HS-27A (cell line): ENCODE measurements at regions not wholly inside any gene's neighbourhood (a gene's known extent, or its start where the extent isn't known, plus 50 kb on each side); places are given as distances from the start of the nearest gene placed in this dataset.

Experiments used
- DNase-seq: peaks from one replicate; pipeline ENCODE4 v3.0.0-alpha.2; 2012; ENCODE audit warnings: low read depth, missing footprints

- DNase-seq: no peak
Observed at GRCh38 chr12:25714198-25714984, 161.3 kb upstream of the LMNTD1 start.

- no peak for DNase-seq
Observed at GRCh38 chr12:25715102-25715501, 162.0 kb upstream of the LMNTD1 start.

GRCh38 chr12:25716842-25717241 lies 163.8 kb upstream of the LMNTD1 start:
- no peak for DNase-seq

GRCh38 chr12:25717552-25717951 lies 164.5 kb upstream of the LMNTD1 start:
- DNase-seq: no peak

- DNase-seq: no peak
Observed at GRCh38 chr12:25718081-25718731, 165.1 kb upstream of the LMNTD1 start.

GRCh38 chr12:25719505-25719904 lies 166.4 kb upstream of the LMNTD1 start:
- DNase-seq: no peak

- DNase-seq: no peak
Observed at GRCh38 chr12:25723336-25723735, 170.3 kb upstream of the LMNTD1 start.

- DNase-seq: no peak
Observed at GRCh38 chr12:25723921-25724491, 170.9 kb upstream of the LMNTD1 start.

- no peak for DNase-seq
Observed at GRCh38 chr12:25725470-25725869, 172.4 kb upstream of the LMNTD1 start.

GRCh38 chr12:25725931-25726330 lies 172.8 kb upstream of the LMNTD1 start:
- no peak for DNase-seq

- DNase-seq: no peak
Observed at GRCh38 chr12:25728056-25728595, 175.0 kb upstream of the LMNTD1 start.

- no peak for DNase-seq
Observed at GRCh38 chr12:25730489-25731349, 177.6 kb upstream of the LMNTD1 start.

GRCh38 chr12:25733541-25733940 lies 180.5 kb upstream of the LMNTD1 start:
- no peak for DNase-seq

GRCh38 chr12:25734529-25735180 lies 181.6 kb upstream of the LMNTD1 start:
- no peak for DNase-seq

- DNase-seq: no peak
Observed at GRCh38 chr12:25740617-25741016, 187.5 kb upstream of the LMNTD1 start.

- DNase-seq: no peak
Observed at GRCh38 chr12:25741917-25742316, 188.8 kb upstream of the LMNTD1 start.

GRCh38 chr12:25743679-25744215 lies 190.7 kb upstream of the LMNTD1 start:
- no peak for DNase-seq

GRCh38 chr12:25744313-25744712 lies 191.2 kb upstream of the LMNTD1 start:
- no peak for DNase-seq

GRCh38 chr12:25745281-25745680 lies 192.2 kb upstream of the LMNTD1 start:
- DNase-seq: no peak

GRCh38 chr12:25746131-25746530 lies 193.0 kb upstream of the LMNTD1 start:
- no peak for DNase-seq

- DNase-seq: no peak
Observed at GRCh38 chr12:25752710-25753309, 199.7 kb upstream of the LMNTD1 start.
